H54 (cell line): ENCODE measurements at regions not wholly inside any gene's neighbourhood (a gene's known extent, or its start where the extent isn't known, plus 50 kb on each side); places are given as distances from the start of the nearest gene placed in this dataset.

Experiments
- DNase-seq: peaks from one replicate; pipeline ENCODE4 v3.0.0; 2011; ENCODE audit warnings: low spot score, mixed read lengths; ENCODE audit not compliant: insufficient read length
- FAIRE-seq: peaks from 3 replicates; lab custom pipeline; 2011; peaks lifted over from hg19 to GRCh38; lab: Jason Lieb, UNC
- POLR2A ChIP-seq: IDR thresholded peaks from 2 replicates; pipeline ENCODE4 v1.6.1; 2011; ENCODE audit warnings: low read depth, mild to moderate bottlenecking, low read length

DNA sequence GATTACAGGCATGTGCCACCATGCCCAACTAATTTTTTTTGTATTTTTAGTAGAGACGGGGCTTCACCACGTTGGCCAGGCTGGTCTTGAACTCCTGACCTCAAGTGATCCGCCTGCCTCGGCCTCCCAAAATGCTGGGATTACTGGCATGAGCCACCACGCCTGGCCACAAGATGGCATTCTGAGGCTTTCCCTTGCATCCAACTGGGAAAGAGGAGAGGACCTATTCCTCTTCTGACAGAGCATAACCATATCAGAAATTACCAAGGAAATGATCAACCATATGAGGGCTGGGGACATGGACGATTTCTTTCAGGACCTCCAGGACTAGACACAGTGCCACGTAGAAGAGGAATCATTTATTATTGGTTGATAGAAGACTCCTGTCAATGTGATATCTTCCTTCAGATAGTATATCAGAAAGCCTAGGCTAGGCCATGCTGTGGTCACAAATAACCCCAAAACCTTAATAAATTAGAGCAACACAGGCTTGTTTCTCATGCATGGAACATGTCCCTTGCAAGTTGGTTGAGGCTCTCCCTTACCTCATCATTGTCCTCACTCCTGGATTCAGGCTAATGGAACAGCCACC is 372.3 kb upstream of the IL12A start:
- peak; percentile 55 for FAIRE-seq
- TF ChIP-seq POLR2A, result no peak
- no peak for DNase-seq

DNA sequence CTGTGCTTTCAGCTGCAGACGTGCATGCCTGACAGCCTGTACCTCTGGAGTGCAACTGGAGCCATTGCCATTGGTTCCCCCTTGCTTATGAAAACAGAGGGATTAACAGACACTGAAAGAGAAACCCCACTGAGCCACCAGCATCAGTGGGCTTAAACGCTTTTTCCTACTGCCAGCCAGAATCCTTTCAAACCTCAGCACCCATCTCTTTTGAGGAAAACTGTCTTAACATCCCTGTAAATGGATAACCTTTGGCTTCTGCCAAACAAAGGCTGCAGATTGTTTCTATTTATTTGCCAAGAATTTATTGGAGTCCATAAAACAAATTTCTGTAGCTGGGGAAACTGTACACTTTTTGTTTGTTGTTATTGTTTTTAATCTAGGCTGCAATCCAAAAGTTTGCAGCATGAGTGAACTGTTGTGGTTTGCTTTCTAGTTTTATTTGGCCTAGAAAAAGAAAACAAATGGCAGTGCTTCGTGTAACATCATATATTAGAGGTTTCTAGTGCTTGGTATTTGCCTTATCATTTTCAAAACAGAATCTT is 369.2 kb upstream of the IL12A start:
- DNase-seq, result no peak
- TF ChIP-seq POLR2A, result no peak
- peak; percentile 45 for FAIRE-seq

DNA sequence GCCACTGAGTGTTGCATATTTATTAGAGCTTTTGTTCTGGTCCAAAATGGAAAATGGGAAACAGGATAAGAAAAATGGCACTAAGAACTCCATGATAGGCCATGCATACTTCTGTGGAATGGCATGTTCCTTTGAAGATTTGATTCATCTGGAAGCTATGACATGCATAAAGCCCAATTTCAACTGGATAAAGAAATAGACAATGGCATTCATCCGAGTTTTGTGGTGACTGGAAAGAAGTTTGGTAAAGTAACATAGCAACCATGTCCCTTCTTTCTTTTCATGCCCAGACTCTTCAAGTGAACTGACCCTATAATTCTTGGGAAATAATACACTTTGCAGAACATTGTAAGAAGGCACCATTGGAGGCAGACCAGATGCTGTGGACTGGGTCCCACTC is 368.4 kb upstream of the IL12A start:
- FAIRE-seq, result no peak
- TF ChIP-seq POLR2A, result no peak
- no peak for DNase-seq

DNA sequence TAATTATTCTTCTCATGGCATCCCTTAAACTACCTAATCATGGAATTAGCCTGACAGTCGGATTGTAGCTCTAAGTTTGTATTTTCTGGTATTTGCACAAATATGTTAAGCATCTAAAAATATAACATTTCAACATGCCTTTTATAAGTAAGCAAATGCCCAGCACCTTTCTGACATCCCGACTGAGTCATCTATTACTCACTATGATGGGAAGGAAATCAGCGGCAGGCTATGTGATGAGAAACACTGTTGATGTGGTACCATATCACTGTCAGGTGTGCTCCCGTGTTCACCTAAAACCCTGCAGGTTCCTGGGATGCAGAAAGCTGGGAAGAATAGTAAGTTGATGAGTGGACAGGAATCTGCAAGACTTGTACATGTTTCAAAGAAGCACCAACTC is 367.8 kb upstream of the IL12A start:
- FAIRE-seq, result peak; percentile 88

DNA sequence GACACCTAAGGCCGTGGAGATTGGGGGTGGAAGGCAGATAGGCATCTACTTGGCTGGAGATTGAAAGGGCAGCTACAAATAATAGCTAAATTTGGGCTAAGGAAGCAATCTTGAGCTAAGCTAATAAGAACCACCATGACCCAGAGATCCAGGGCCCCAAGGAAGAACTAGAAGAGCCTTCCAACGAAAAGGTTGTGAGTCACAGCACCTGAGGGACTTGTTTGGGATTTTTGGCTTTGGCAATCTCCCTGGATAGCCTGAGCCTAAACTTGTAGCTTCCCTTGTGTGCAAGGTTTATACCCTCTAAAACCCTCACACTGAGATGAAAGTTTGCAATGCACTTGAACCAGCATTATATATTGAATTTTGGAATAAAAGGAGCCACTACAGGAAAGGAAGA is 364.0 kb upstream of the IL12A start:
- DNase-seq (no peak), FAIRE-seq (no peak)
- TF ChIP-seq POLR2A, result no peak

More for the DNA sequence above, 367.8 kb upstream of the IL12A start:
- TF ChIP-seq POLR2A, result no peak
- peak; percentile 38 for DNase-seq

DNA sequence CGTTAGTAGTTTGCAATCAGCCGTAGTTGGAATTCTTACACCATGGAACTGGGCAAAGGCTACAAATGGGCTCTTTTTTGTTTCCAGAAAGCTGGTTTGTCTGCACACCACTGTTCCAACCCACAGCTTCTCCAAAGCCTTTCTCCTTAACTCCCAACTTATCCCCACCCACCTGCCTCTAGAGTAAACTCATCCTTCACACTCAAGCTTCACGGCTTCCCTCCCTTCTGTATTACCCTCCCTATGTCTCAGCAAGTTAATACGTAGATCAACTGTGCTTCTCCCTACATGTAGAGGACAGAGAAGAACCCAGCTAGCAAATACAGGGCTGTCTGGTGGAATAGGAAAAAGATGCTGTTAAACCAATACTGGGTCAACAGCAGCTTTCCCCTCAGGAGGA is 363.0 kb upstream of the IL12A start:
- TF ChIP-seq POLR2A, result no peak
- FAIRE-seq (no peak), DNase-seq (no peak)

DNA sequence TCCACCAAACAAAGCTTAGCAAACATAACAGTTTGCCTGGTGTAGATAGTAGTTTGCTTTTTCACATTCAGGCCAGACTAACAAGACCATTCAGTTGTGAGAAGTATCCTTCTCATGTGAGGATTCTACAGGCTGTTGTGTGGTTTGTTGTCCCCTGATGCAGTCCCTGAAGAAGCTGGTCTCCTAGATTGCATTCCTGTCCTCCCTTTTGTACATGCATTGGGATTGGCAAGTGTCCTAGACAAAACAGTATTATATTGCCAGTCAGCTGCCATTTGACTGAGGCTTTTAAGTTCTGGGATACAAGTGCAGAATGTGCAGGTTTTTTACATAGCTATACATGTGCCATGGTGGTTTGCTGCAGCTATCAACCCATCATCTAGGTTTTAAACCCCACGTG is 362.0 kb upstream of the IL12A start:
- FAIRE-seq, result no peak
- no peak for TF ChIP-seq POLR2A
- DNase-seq, result no peak

DNA sequence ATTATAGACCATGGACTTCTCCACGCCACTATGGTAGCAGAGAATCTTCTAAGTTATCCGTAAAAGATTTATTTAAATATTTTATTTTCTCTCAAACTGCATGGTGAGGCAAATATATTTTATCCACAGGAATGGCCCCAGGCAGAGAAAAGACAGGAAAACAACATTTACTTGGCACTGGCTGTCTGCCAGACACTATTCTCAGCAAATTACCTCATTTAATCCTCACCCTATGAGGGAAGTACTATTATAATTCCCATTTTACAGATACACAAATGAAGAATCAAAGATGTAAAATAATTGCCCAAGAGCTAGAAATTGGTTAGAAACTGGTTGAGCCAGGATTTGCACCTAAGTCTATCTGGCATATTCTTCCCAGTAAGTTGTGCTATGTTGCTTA is 361.4 kb upstream of the IL12A start:
- DNase-seq, result no peak
- FAIRE-seq, result no peak
- TF ChIP-seq POLR2A, result no peak

DNA sequence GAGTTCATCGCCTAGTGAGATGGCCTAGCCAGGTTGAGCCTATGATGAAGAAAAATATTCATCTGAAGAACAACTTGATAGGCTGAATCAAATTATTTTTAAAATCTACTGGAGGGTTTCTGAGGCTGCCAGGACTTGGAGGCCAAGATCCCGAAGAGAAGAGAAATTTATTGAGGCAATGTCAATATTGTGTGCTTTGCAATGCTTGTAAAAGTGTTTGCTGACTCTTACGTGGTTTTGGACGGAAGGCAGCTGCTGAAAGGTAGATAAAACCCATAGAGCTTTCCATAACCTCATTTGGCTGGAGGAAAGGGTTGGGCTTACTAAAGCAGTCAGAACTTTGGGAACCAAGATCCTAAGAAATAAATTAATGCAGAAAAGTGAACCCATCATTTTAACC is 361.0 kb upstream of the IL12A start:
- no peak for TF ChIP-seq POLR2A
- no peak for FAIRE-seq
- DNase-seq, result no peak

DNA sequence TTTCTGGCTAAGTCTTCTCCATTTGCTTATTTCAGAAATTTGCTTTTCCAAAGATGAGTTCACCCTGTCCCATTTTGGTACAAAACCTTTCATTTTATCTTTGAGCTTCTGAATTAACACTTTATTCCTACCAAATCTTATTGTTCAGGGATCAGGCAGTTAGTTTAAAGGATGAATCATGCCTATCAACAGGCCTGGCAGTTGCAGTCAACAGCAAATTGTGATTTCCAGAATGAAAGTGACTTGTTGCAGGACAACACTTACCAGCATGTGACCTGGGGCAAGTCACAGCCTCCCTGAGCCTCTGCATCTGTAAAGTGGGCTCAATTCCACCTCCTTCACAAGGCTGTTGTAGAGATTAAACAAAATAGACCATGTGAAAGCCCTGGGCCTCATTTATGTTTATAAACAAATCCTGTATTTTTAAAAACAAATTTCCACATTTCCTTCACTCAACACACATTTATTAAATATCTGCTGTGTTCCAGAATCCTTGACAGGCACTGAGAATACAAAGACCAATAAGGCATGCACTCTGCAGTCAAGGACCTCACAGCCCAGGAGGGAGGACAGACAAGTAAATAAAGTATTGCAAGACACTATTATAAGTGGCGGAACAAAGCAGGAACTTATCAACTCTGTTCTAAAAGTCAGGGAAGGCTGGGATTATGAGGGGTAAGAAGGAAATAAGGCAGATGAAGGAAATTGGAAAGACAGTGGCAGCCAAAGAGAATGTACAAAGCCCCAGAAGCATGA is 359.1 kb upstream of the IL12A start:
- DNase-seq (no peak), FAIRE-seq (peak; percentile 85)
- TF ChIP-seq POLR2A, result no peak

DNA sequence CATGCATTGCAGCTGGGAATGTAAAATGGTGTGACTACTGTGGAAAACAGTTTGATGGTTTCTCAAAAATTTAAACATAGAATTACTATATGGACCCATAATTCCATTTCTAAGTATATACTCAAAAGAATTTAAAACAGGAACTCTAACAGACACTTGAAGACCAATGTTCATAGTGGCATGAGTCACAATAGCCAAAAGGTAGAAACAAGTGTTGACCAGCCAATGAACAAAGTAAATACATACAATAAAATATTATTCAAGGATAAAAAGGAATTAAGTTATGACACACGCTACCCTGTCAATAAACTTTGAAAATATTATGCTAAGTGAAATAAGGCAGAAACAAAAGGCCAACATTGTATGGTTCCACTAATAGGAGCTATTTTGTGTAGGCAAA is 357.4 kb upstream of the IL12A start:
- DNase-seq (no peak), FAIRE-seq (no peak)
- TF ChIP-seq POLR2A, result no peak

DNA sequence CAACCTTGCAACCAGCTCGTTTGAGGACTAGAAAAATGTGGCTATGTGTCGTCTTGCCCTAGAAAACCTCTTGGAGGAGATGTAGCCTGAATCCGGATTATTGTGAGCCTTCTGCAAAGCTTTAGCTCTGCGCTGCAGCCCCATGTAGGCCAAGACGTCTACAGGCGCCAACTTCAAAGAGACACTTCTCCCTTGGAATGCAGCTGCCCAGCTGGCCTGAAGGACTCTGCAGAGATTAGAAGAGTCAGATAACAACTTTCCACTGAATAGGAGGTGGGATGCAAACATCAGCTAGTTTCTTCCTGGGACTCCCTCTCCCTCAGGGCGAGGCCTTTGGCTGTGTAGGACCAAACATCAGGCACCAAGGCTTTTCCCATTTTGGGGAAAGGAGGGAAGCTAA is 356.5 kb upstream of the IL12A start:
- FAIRE-seq (no peak), DNase-seq (no peak)
- TF ChIP-seq POLR2A, result no peak

DNA sequence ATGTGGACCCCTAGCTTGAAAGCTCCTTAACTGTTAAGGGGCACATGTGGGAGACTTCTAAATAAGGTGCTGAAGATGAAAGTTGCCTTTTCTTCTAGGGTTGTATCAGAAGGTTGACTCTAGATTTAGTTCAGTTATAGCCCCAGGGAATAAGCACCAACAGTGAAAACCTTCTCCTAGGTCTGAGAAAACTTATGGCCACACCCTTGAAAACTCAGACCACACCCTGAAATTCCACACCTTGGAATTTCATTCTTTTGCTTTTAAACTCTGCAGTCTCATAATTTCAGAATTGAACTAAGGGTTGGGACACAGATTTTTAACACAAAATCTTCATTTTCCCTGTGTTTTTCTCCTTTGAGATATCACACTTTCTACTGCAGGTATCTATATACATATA is 355.8 kb upstream of the IL12A start:
- TF ChIP-seq POLR2A, result no peak
- FAIRE-seq (peak; percentile 87), DNase-seq (no peak)

DNA sequence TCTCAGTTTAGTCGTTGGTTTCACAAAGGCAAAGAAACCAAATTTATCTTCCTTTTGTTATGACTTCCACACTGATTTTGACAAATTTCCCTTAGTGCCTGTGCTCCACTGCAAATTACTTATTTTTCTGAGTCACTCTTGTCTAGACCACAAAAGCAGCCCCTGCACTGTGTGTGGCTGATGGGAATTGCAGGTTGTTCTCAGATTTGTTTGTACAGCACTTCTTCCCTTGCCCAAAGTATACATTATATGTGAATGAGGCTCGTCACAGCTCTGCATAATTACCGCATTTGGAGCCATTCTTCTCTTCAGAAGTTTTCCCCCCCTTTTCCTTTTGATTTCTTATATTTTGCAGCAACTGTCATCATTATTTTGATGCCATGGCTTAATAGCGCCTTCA is 354.2 kb upstream of the IL12A start:
- FAIRE-seq (peak; percentile 97), DNase-seq (no peak)
- no peak for TF ChIP-seq POLR2A
